ENCODE measurements at regions not wholly inside any gene's neighbourhood (a gene's known extent, or its start where the extent isn't known, plus 50 kb on each side); places are given as distances from the start of the nearest gene placed in this dataset.

GRCh38 chr13:72435251-72435650, 292.2 kb downstream of the MZT1 start:
- no peak for DNase-seq

GRCh38 chr13:72431981-72432682, 295.3 kb downstream of the MZT1 start:
- no peak for DNase-seq

- DNase-seq, result no peak
Measured at GRCh38 chr13:72430923-72431322, 296.5 kb downstream of the MZT1 start.

GRCh38 chr13:72427757-72428528, 299.5 kb downstream of the MZT1 start:
- no peak for DNase-seq

GRCh38 chr13:72424059-72424458, 303.4 kb downstream of the MZT1 start:
- no peak for DNase-seq

- DNase-seq, result no peak
Measured at GRCh38 chr13:72415817-72416216, 311.6 kb downstream of the MZT1 start.

GRCh38 chr13:72412481-72412880, 314.9 kb downstream of the MZT1 start:
- DNase-seq, result no peak

- DNase-seq, result no peak
Measured at GRCh38 chr13:72405441-72405840, 322.0 kb downstream of the MZT1 start.

GRCh38 chr13:72403396-72404010, 323.9 kb downstream of the MZT1 start:
- DNase-seq, result no peak

GRCh38 chr13:72400856-72401255, 326.6 kb downstream of the MZT1 start:
- no peak for DNase-seq

GRCh38 chr13:72399351-72399750, 328.1 kb downstream of the MZT1 start:
- DNase-seq, result no peak

GRCh38 chr13:72397265-72397664, 330.2 kb downstream of the MZT1 start:
- DNase-seq, result no peak

- DNase-seq, result no peak
Measured at GRCh38 chr13:72390909-72391308, 336.5 kb downstream of the MZT1 start.

GRCh38 chr13:72386138-72386684, 341.2 kb downstream of the MZT1 start:
- DNase-seq, result no peak

- DNase-seq, result no peak
Measured at GRCh38 chr13:72384879-72385278, 342.6 kb downstream of the MZT1 start.

GRCh38 chr13:72384186-72384823, 343.1 kb downstream of the MZT1 start:
- no peak for DNase-seq

GRCh38 chr13:72383646-72384045, 343.8 kb downstream of the MZT1 start:
- no peak for DNase-seq

- no peak for DNase-seq
Measured at GRCh38 chr13:72379581-72379980, 347.8 kb downstream of the MZT1 start.

GRCh38 chr13:72368031-72368430, 359.4 kb downstream of the MZT1 start:
- DNase-seq, result no peak

GRCh38 chr13:72346716-72347115, 380.7 kb downstream of the MZT1 start:
- DNase-seq, result no peak

- no peak for DNase-seq
Measured at GRCh38 chr13:72342364-72342763, 385.1 kb downstream of the MZT1 start.

GRCh38 chr13:72341904-72342303, 385.5 kb downstream of the MZT1 start:
- no peak for DNase-seq
